Uterus (tissue), 3 donors: ENCODE measurements at regions not wholly inside any gene's neighbourhood (a gene's known extent, or its start where the extent isn't known, plus 50 kb on each side); places are given as distances from the start of the nearest gene placed in this dataset.
A peak's percentile ranks its signal among the peaks of the same experiment; 100 is the strongest.

Experiments used
- DNase-seq, 2 donors: peaks; one replicate each; pipeline ENCODE4 v3.0.0-alpha.2; 2019 to 2020
- H3K27ac ChIP-seq, 2 donors: fragments of 200-600 bp; sonication (generic); 1 replicate in 1 of 2; 2 replicates in 1 of 2; pipeline ENCODE4 v1.5.1; 2016 to 2018
- H3K27me3 ChIP-seq, 2 donors: fragments of 200-600 bp; sonication (generic); one replicate each; pipeline ENCODE4 v1.5.1; 2018 to 2019; ENCODE audit warnings: control low read depth in 1 of 2
- H3K36me3 ChIP-seq, 2 donors: fragments of 200-600 bp; sonication (generic); one replicate each; pipeline ENCODE4 v1.5.1; 2019; ENCODE audit warnings: control low read depth in 1 of 2
- H3K4me1 ChIP-seq, 2 donors: fragments of 200-600 bp; sonication (generic); one replicate each; pipeline ENCODE4 v1.5.1; 2018 to 2019; ENCODE audit warnings: control low read depth in 1 of 2
- H3K4me3 ChIP-seq, 2 donors: fragments of 200-600 bp; sonication (generic); 1 replicate in 1 of 2; 2 replicates in 1 of 2; pipeline ENCODE4 v1.5.1; 2018 to 2019; ENCODE audit warnings: mild to moderate bottlenecking in 1 of 2
- H3K9me3 ChIP-seq, 2 donors: fragments of 200-600 bp; sonication (generic); one replicate each; pipeline ENCODE4 v1.5.1; 2019; ENCODE audit warnings: control low read depth in 1 of 2
- POLR2A ChIP-seq, 2 donors: fragments of 450-650 bp; IDR thresholded peaks; one replicate each; pipeline ENCODE4 v1.6.1; 2016; ENCODE audit warnings: antibody characterized with exemption in 2 of 2, mild to moderate bottlenecking in 1 of 2, moderate library complexity in 1 of 2
- intact Hi-C: fragments of 100-400 bp; cut with DNase I; formaldehyde crosslinking; loops from one replicate; pipeline ENCODE4 v1.15.1; 2023; ENCODE audit warnings: low total_unique reads
- TF ChIP-seq, protein P1 (sequence below), 4 experiments: fragments of 200-600 bp in 2 of 4; fragments of 450-650 bp in 2 of 4; sonication (generic) in 2 of 4; IDR thresholded peaks; one replicate each; pipeline ENCODE4 v1.5.1; 2016 to 2019; ENCODE audit warnings: antibody characterized with exemption in 4 of 4, mild to moderate bottlenecking in 2 of 4, moderate library complexity in 1 of 4
- donor health status: DM: yes; HTN: yes; CAD: no.

DNA sequence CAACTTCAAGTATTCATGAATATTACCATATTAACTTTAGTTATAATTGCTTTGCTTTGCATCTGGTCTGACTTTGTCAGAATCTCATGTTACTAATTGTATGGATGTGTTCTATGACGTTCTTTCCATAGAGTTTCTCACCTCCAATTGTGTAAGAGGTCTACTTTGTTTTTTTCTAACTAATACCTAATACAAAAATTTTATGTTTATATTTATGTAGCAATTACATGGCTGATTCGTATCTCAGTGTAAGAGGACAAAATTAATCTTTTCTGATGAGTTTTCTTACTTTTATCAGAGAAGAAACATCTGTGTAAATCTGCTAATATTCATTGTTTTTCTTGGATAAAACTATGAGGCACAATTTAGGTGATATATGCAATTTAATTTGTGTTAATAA lies 224.8 kb upstream of the B3GALT2 start:
- Histone ChIP-seq H3K9me3 (no peaks in the 10 kb centered on the region), H3K27me3 (no peaks in the 10 kb centered on the region), H3K4me3 (no peak overlapping the region), H3K27ac (no peak overlapping the region), H3K4me1 (peaks cover 0 to 3% of the 10 kb centered on the region in 2 donors), H3K36me3 (no peaks in the 10 kb centered on the region)
- TF ChIP-seq, protein P1, sequence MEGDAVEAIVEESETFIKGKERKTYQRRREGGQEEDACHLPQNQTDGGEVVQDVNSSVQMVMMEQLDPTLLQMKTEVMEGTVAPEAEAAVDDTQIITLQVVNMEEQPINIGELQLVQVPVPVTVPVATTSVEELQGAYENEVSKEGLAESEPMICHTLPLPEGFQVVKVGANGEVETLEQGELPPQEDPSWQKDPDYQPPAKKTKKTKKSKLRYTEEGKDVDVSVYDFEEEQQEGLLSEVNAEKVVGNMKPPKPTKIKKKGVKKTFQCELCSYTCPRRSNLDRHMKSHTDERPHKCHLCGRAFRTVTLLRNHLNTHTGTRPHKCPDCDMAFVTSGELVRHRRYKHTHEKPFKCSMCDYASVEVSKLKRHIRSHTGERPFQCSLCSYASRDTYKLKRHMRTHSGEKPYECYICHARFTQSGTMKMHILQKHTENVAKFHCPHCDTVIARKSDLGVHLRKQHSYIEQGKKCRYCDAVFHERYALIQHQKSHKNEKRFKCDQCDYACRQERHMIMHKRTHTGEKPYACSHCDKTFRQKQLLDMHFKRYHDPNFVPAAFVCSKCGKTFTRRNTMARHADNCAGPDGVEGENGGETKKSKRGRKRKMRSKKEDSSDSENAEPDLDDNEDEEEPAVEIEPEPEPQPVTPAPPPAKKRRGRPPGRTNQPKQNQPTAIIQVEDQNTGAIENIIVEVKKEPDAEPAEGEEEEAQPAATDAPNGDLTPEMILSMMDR (IDR thresholded peaks at IDR 0.05): no peak
- TF ChIP-seq POLR2A (IDR thresholded peaks at IDR 0.05): no peak
- intact Hi-C loops: no loop called here
- no peak for DNase-seq

DNA sequence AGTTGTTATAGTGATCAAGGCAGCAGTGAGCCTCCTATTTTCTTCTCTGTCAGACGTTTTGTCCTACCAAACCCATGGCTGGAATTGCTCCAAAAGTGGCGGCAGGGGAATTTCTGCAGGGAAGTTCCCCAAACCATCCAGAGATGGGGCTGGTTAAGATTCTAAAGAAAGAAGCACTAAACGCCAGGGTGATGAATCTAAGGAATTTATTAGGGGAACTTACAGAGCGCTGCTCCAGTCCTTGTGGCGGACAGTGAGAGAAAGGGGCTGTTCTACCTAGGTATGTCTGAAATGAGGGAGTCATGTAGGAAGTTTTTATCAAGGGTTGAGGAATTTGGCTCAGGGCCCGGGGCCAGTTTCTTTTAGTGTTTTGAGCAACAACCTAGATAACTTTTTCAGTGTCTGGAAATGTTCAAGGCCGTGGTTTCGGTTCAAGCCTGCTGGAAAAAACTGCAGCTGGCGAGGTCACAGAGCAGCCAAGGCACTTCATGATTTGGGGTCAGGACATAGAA lies 222.4 kb upstream of the B3GALT2 start:
- peak overlapping the region; percentile 61 to 63 for H3K27ac ChIP-seq
- no peak for TF ChIP-seq POLR2A (IDR thresholded peaks at IDR 0.05)
- TF ChIP-seq, protein P1 (IDR thresholded peaks at IDR 0.05): no peak
- H3K9me3 ChIP-seq: no peaks in the 10 kb centered on the region
- peak; percentile 72 to 73 for DNase-seq
- H3K27me3 ChIP-seq: no peaks in the 10 kb centered on the region
- peaks cover 0 to 3% of the 10 kb centered on the region in 2 donors for H3K4me1 ChIP-seq
- intact Hi-C loops: no loop called here
- H3K4me3 ChIP-seq: peak overlapping the region in 1 of 2 donors; percentile 22
- no peaks in the 10 kb centered on the region for H3K36me3 ChIP-seq

DNA sequence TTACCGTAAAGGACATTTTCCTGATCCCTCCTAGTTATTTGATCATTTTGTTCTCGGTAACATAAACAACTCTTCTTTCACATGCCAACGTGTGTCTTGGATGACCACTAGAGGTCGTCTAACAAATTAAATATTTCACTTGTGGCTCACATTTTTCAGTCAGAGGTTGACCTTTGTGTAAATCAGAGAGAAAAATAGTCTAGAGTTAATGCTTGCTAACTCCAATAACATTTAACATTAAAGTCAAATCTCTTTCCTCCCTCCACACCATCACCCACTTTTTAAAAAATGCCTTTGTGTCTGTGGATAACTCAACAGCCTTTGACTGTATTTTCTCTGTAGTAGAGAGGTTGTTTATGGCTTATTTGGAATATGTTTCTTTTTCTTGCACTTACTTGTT lies 220.5 kb upstream of the B3GALT2 start:
- no peak for DNase-seq
- no peak overlapping the region for H3K4me3 ChIP-seq
- TF ChIP-seq POLR2A (IDR thresholded peaks at IDR 0.05): no peak
- TF ChIP-seq, protein P1 (IDR thresholded peaks at IDR 0.05): peak; percentile 33 to 53 (median 44)
- intact Hi-C loops: no loop called here
- no peaks in the 10 kb centered on the region for H3K36me3 ChIP-seq
- H3K27me3 ChIP-seq: no peaks in the 10 kb centered on the region
- no peaks in the 10 kb centered on the region for H3K9me3 ChIP-seq
- peaks cover 0 to 3% of the 10 kb centered on the region in 2 donors for H3K4me1 ChIP-seq
- peak overlapping the region in 1 of 2 donors; percentile 54 for H3K27ac ChIP-seq

DNA sequence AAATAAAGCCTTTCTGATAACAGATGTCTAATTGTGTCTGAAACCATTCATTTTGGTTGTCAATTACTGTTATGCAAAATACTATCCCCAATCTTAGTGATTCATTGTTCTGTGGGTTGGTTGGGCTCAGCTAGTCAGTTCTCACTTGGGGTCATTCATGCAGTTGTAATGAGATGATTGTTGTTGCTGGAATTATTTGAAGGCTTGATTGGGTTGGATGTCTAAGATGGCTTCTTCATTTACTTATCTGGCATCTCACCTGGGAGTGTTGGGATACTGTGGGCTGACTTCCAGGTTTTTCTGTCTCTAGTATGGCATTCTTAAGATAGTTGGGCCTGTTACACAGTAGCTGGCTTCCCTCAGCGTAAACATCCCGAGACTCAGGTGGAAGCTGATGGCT lies 217.8 kb upstream of the B3GALT2 start:
- no peak for TF ChIP-seq POLR2A (IDR thresholded peaks at IDR 0.05)
- TF ChIP-seq, protein P1 (IDR thresholded peaks at IDR 0.05): no peak
- Histone ChIP-seq H3K27me3 (no peaks in the 10 kb centered on the region), H3K4me3 (no peak overlapping the region), H3K27ac (no peak overlapping the region), H3K36me3 (no peaks in the 10 kb centered on the region), H3K4me1 (peaks cover 0 to 3% of the 10 kb centered on the region in 2 donors), H3K9me3 (no peaks in the 10 kb centered on the region)
- intact Hi-C loops: no loop called here
- no peak for DNase-seq

DNA sequence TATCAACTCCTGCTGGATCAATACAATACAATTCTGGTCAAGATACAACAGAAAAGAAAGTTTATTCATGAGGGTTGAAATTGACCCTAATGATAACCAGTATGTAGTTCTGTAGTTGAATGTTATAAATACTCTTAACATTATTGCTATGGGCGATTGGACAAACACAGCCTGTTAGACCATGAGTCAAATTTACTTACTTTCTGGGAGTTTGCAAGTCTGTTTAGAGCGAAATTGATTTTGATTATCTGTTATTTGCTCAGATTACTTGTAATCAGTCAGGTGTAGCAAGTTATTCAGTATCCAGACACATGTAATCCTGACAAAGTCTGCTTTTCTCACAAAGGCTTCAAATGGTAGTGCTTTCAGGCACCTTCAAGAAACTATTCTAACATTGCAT lies 216.6 kb upstream of the B3GALT2 start:
- no peak overlapping the region for H3K4me3 ChIP-seq
- no peak for DNase-seq
- intact Hi-C loops: no loop called here
- TF ChIP-seq, protein P1 (IDR thresholded peaks at IDR 0.05): no peak
- TF ChIP-seq POLR2A (IDR thresholded peaks at IDR 0.05): no peak
- H3K27ac ChIP-seq: no peak overlapping the region
- no peaks in the 10 kb centered on the region for H3K9me3 ChIP-seq
- H3K27me3 ChIP-seq: no peaks in the 10 kb centered on the region
- no peaks in the 10 kb centered on the region for H3K36me3 ChIP-seq
- H3K4me1 ChIP-seq: peaks cover 0 to 3% of the 10 kb centered on the region in 2 donors
